Neural cell (in vitro differentiated cells): ENCODE measurements at regions not wholly inside any gene's neighbourhood (a gene's known extent, or its start where the extent isn't known, plus 50 kb on each side); places are given as distances from the start of the nearest gene placed in this dataset.

ENCODE experiments used
- H2AFZ ChIP-seq: fragments of 200-600, 300-800 bp; sonication (generic), shearing (Covaris generic); 2 replicates; pipeline ENCODE4 v1.6.0; 2014; ENCODE audit warnings: low read depth, mild to moderate bottlenecking, antibody characterized with exemption, low read length, moderate library complexity
- H3F3A ChIP-seq: fragments of 200-600 bp; shearing (Covaris generic); 2 replicates; pipeline ENCODE4 v1.6.1; 2016; ENCODE audit warnings: mild to moderate bottlenecking, moderate library complexity, mixed read lengths, antibody characterized with exemption, low read length; ENCODE audit not compliant: insufficient read depth, poor library complexity, severe bottlenecking
- H3K27ac ChIP-seq: fragments of 200-600, 300-800 bp; sonication (generic), shearing (Covaris generic); 2 replicates; pipeline ENCODE4 v1.5.1; 2014; ENCODE audit warnings: mild to moderate bottlenecking, low read length, moderate library complexity
- H3K27me3 ChIP-seq: fragments of 300-800, 200-600 bp; sonication (generic), shearing (Covaris generic); 2 replicates; pipeline ENCODE4 v1.6.0; 2014; ENCODE audit warnings: mild to moderate bottlenecking, low read depth, low read length, moderate library complexity; ENCODE audit not compliant: insufficient read depth
- H3K36me3 ChIP-seq: fragments of 300-800, 200-600 bp; sonication (generic), shearing (Covaris generic); 2 replicates; pipeline ENCODE4 v1.5.1; 2014; ENCODE audit warnings: mild to moderate bottlenecking, antibody characterized with exemption, low read length, moderate library complexity; ENCODE audit not compliant: insufficient read depth
- H3K4me2 ChIP-seq: fragments of 300-800, 200-600 bp; sonication (generic), shearing (Covaris generic); 2 replicates; pipeline ENCODE4 v1.6.0; 2014; ENCODE audit warnings: mild to moderate bottlenecking, low read length
- H3K4me3 ChIP-seq: fragments of 300-800, 200-600 bp; sonication (generic), shearing (Covaris generic); 2 replicates; pipeline ENCODE4 v1.5.1; 2014; ENCODE audit warnings: mild to moderate bottlenecking, low read length, moderate library complexity
- H3K79me2 ChIP-seq: fragments of 200-600 bp; shearing (Covaris generic); replicated peaks from 2 replicates; pipeline ENCODE4 v1.6.0; 2014; ENCODE audit warnings: mild to moderate bottlenecking, low read length, moderate library complexity; ENCODE audit not compliant: insufficient read depth
- H3K9ac ChIP-seq: fragments of 300-800, 200-600 bp; sonication (generic), shearing (Covaris generic); 2 replicates; pipeline ENCODE4 v1.6.1; 2016; ENCODE audit warnings: mild to moderate bottlenecking, low read length, mixed read lengths
- H3K9me2 ChIP-seq: fragments of 200-600 bp; shearing (Covaris generic); 2 replicates; pipeline ENCODE4 v1.6.1; 2016; ENCODE audit warnings: mild to moderate bottlenecking, low read length, mixed read lengths; ENCODE audit not compliant: insufficient read depth
- H3K9me3 ChIP-seq: fragments of 200-600, 300-800 bp; sonication (generic), shearing (Covaris generic); 2 replicates; pipeline ENCODE4 v1.6.1; 2016; ENCODE audit warnings: mild to moderate bottlenecking, mixed run types, low read length, moderate library complexity, mixed read lengths
- H4K20me1 ChIP-seq: fragments of 200-600 bp; shearing (Covaris generic); 2 replicates; pipeline ENCODE4 v1.6.1; 2016; ENCODE audit warnings: mild to moderate bottlenecking, mixed run types; ENCODE audit not compliant: insufficient read depth
- CTCF ChIP-seq: fragments of 450-650 bp; IDR thresholded peaks from 2 replicates; pipeline ENCODE4 v1.5.1; 2014; ENCODE audit warnings: antibody characterized with exemption, mild to moderate bottlenecking, moderate library complexity; ENCODE audit not compliant: poor library complexity, severe bottlenecking
- EP300 ChIP-seq: fragments of 450-650 bp; conservative IDR thresholded peaks from 2 replicates; pipeline ENCODE4 v1.6.1; 2014; ENCODE audit warnings: antibody characterized with exemption, mild to moderate bottlenecking, moderate library complexity; ENCODE audit not compliant: poor library complexity, severe bottlenecking
- EZH2 ChIP-seq: fragments of 200-600, 300-800 bp; shearing (Covaris generic), sonication (generic); IDR thresholded peaks from 2 replicates; pipeline ENCODE4 v1.6.1; 2014; ENCODE audit warnings: antibody characterized with exemption, low read length, borderline replicate concordance, mild to moderate bottlenecking; ENCODE audit not compliant: insufficient read depth, poor library complexity, severe bottlenecking
- MXI1 ChIP-seq: fragments of 450-650 bp; conservative IDR thresholded peaks from 2 replicates; pipeline ENCODE4 v1.6.1; 2014; ENCODE audit warnings: antibody characterized with exemption, mild to moderate bottlenecking; ENCODE audit not compliant: poor library complexity, severe bottlenecking
- POLR2AphosphoS5 ChIP-seq: IDR thresholded peaks from 2 replicates; pipeline ENCODE4 v1.6.1; 2012
- RAD21 ChIP-seq: fragments of 450-650 bp; conservative IDR thresholded peaks from 2 replicates; pipeline ENCODE4 v1.6.1; 2014; ENCODE audit warnings: antibody characterized with exemption, mild to moderate bottlenecking, moderate library complexity
- REST ChIP-seq: IDR thresholded peaks from 2 replicates; pipeline ENCODE4 v1.6.1; 2012; ENCODE audit warnings: borderline replicate concordance
- SMC3 ChIP-seq: fragments of 450-650 bp; conservative IDR thresholded peaks from 2 replicates; pipeline ENCODE4 v1.6.1; 2014; ENCODE audit warnings: antibody characterized with exemption, mild to moderate bottlenecking, moderate library complexity; ENCODE audit not compliant: poor library complexity
- TAF1 ChIP-seq: IDR thresholded peaks from 2 replicates; pipeline ENCODE4 v1.6.1; 2012; ENCODE audit warnings: low read depth

- Histone ChIP-seq H3K4me3 (no peak overlapping the region), H3K4me2 (no peak overlapping the region), H3K27me3 (no peaks in the 10 kb centered on the region), H3K9ac (no peak overlapping the region), H3K9me3 (no peaks in the 10 kb centered on the region), H4K20me1 (no peaks in the 10 kb centered on the region), H3K9me2 (no peaks in the 10 kb centered on the region), H3K27ac (no peak overlapping the region), H2AFZ (no peak overlapping the region), H3K79me2 (no peaks in the 10 kb centered on the region), H3F3A (no peaks in the 10 kb centered on the region), H3K36me3 (no peaks in the 10 kb centered on the region)
- no peak for TF ChIP-seq CTCF
- no peak for TF ChIP-seq TAF1
- TF ChIP-seq EZH2: no peak
- no peak for TF ChIP-seq EP300
- TF ChIP-seq MXI1: no peak
- no peak for TF ChIP-seq SMC3
- no peak for TF ChIP-seq RAD21
- no peak for TF ChIP-seq REST
Measured at GRCh38 chr4:64516176-64516575, 106.9 kb upstream of the TECRL start.

GRCh38 chr4:64508089-64508488 lies 98.8 kb upstream of the TECRL start:
- Histone ChIP-seq H3K36me3 (no peaks in the 10 kb centered on the region), H2AFZ (no peak overlapping the region), H3K9ac (no peak overlapping the region), H3K4me3 (no peak overlapping the region), H3K27me3 (no peaks in the 10 kb centered on the region), H3K79me2 (no peaks in the 10 kb centered on the region), H3F3A (no peaks in the 10 kb centered on the region), H4K20me1 (no peaks in the 10 kb centered on the region), H3K27ac (no peak overlapping the region), H3K9me2 (no peaks in the 10 kb centered on the region), H3K4me2 (no peak overlapping the region), H3K9me3 (no peaks in the 10 kb centered on the region)
- no peak for TF ChIP-seq POLR2AphosphoS5
- TF ChIP-seq EZH2: no peak
- no peak for TF ChIP-seq TAF1
- no peak for TF ChIP-seq MXI1
- no peak for TF ChIP-seq RAD21
- TF ChIP-seq CTCF: no peak
- TF ChIP-seq SMC3: no peak
- TF ChIP-seq REST: no peak
- no peak for TF ChIP-seq EP300
